HepG2 (cell line): ENCODE measurements at regions not wholly inside any gene's neighbourhood (a gene's known extent, or its start where the extent isn't known, plus 50 kb on each side); places are given as distances from the start of the nearest gene placed in this dataset.

ENCODE experiments used
- AGO1 ChIP-seq: fragments of 200-400 bp; formaldehyde crosslinking; IDR thresholded peaks from 2 replicates; pipeline ENCODE4 v1.6.1; 2017; ENCODE audit warnings: mild to moderate bottlenecking, low read depth, low read length, moderate library complexity; ENCODE audit not compliant: poor library complexity, severe bottlenecking
- FOXC1 ChIP-seq: sonication (generic); formaldehyde crosslinking; IDR thresholded peaks from 2 replicates; pipeline ENCODE4 v1.8.0; 2022; ENCODE audit warnings: mild to moderate bottlenecking, missing genetic modification reagents, borderline replicate concordance
- GTF2F1 ChIP-seq: fragments of 150-350 bp; IDR thresholded peaks from 2 replicates; pipeline ENCODE4 v1.6.1; 2014; ENCODE audit warnings: low read length
- IRF9 ChIP-seq: sonication (generic); formaldehyde crosslinking; IDR thresholded peaks from 2 replicates; pipeline ENCODE4 v1.8.0; 2022; ENCODE audit warnings: missing genetic modification reagents, mild to moderate bottlenecking, borderline replicate concordance
- KLF6 ChIP-seq: IDR thresholded peaks from 2 replicates; pipeline ENCODE4 v1.8.0; 2016; ENCODE audit warnings: missing biosample characterization, missing genetic modification reagents
- MTF1 ChIP-seq: sonication (generic); formaldehyde crosslinking; IDR thresholded peaks from 2 replicates; pipeline ENCODE4 v1.5.0; 2020; ENCODE audit warnings: missing genetic modification reagents
- PHF20 ChIP-seq: sonication (generic); formaldehyde crosslinking; IDR thresholded peaks from 2 replicates; pipeline ENCODE4 v1.5.0; 2020; ENCODE audit warnings: mild to moderate bottlenecking, missing genetic modification reagents
- POLR2G ChIP-seq: fragments of 200-400 bp; formaldehyde crosslinking; IDR thresholded peaks from 2 replicates; pipeline ENCODE4 v1.6.1; 2018; ENCODE audit warnings: mild to moderate bottlenecking, low read depth, low read length, moderate library complexity
- PPARG ChIP-seq: conservative IDR thresholded peaks from 2 replicates; pipeline ENCODE4 v1.6.1; 2016; ENCODE audit warnings: missing biosample characterization, missing genetic modification reagents
- TCF7 ChIP-seq: sonication (generic); IDR thresholded peaks from 2 replicates; pipeline ENCODE4 v1.6.1; 2016; ENCODE audit warnings: antibody characterized with exemption, low read depth
- ZBTB21 ChIP-seq: sonication (generic); formaldehyde crosslinking; IDR thresholded peaks from 2 replicates; pipeline ENCODE4 v1.4.0; 2020; ENCODE audit warnings: missing genetic modification reagents
- ZBTB25 ChIP-seq: IDR thresholded peaks from 2 replicates; pipeline ENCODE4 v1.6.1; 2018; ENCODE audit warnings: missing genetic modification reagents
- ZBTB7B ChIP-seq: sonication (generic); formaldehyde crosslinking; IDR thresholded peaks from 2 replicates; pipeline ENCODE4 v1.4.0; 2020; ENCODE audit warnings: missing genetic modification reagents
- ZFP91 ChIP-seq: sonication (generic); formaldehyde crosslinking; IDR thresholded peaks from 2 replicates; pipeline ENCODE4 v1.9.0; 2022; ENCODE audit warnings: missing genetic modification reagents, mild to moderate bottlenecking, borderline replicate concordance
- ZNF225 ChIP-seq: sonication (generic); formaldehyde crosslinking; IDR thresholded peaks from 2 replicates; pipeline ENCODE4 v1.4.0; 2020; ENCODE audit warnings: mild to moderate bottlenecking, missing genetic modification reagents
- ZNF331 ChIP-seq: sonication (generic); formaldehyde crosslinking; IDR thresholded peaks from 2 replicates; pipeline ENCODE4 v1.4.0; 2020; ENCODE audit warnings: missing genetic modification reagents
- ZNF678 ChIP-seq: sonication (generic); formaldehyde crosslinking; IDR thresholded peaks from 2 replicates; pipeline ENCODE4 v1.4.0; 2020; ENCODE audit warnings: mild to moderate bottlenecking, missing genetic modification reagents
- ZNF737 ChIP-seq: sonication (generic); formaldehyde crosslinking; IDR thresholded peaks from 2 replicates; pipeline ENCODE4 v1.5.0; 2020; ENCODE audit warnings: missing genetic modification reagents, mild to moderate bottlenecking, borderline replicate concordance
- ZNF788 ChIP-seq: sonication (generic); formaldehyde crosslinking; IDR thresholded peaks from 2 replicates; pipeline ENCODE4 v1.5.0; 2020; ENCODE audit warnings: mild to moderate bottlenecking, missing genetic modification reagents, borderline replicate concordance
- TF ChIP-seq, protein P1 (sequence below): sonication (generic); formaldehyde crosslinking; IDR thresholded peaks from 2 replicates; pipeline ENCODE4 v1.8.1; 2023; ENCODE audit warnings: missing genetic modification reagents, inconsistent platforms, borderline replicate concordance
- TF ChIP-seq, protein P2 (sequence below): sonication (generic); formaldehyde crosslinking; IDR thresholded peaks from 2 replicates; pipeline ENCODE4 v1.8.0; 2022; ENCODE audit warnings: mild to moderate bottlenecking, missing genetic modification reagents; ENCODE audit not compliant: insufficient replicate concordance

DNA sequence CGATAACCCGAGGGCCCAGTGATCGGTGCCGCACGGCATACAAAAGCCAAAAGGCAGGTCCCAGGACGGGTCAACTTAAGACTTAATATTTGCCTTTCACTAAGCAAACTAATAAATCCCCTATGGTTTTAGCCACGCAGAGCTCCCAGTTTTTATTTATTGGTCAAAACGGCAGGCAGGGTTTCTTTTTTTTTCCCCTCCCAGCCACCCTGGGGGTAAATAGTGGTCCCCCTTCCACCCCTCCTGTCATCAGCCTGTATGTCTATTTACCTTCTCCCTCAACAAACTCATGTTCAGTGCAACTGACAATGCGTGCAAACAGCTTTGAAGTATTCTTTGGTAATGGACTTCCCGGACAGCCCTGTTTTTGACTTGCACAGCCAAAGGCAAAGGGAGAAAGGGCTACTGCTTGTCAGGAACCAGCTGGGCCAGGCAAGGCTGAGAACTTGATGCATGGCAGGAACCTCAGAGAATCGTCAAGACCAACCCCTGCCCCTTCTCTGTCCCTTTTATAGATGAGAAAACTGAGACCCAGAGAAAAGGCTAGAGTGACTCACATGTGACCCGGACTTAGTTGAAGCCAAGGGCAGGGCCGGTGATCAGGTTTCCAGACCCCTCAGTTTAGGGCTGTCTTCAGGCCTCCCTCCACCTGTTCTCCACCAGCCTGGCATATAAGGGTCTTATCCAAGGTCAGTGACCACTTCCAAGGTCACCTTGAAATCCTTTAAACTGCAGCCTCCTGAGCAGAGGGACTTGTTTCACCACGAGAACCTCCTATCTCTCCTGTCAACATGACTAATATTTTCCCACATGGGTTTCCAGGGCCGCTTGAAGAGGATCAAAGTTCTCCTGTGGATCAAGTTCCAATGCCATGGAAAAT, 279.0 kb downstream of the SOX9 start (continued):
- no peak; the same call in 1 of the 2 replicates for TF ChIP-seq ZNF737 (CRISPR knock-in tag)
- TF ChIP-seq, protein P1, sequence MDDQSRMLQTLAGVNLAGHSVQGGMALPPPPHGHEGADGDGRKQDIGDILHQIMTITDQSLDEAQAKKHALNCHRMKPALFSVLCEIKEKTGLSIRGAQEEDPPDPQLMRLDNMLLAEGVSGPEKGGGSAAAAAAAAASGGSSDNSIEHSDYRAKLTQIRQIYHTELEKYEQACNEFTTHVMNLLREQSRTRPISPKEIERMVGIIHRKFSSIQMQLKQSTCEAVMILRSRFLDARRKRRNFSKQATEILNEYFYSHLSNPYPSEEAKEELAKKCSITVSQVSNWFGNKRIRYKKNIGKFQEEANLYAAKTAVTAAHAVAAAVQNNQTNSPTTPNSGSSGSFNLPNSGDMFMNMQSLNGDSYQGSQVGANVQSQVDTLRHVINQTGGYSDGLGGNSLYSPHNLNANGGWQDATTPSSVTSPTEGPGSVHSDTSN (CRISPR knock-in tag): no peak
- peak; percentile 100 for TF ChIP-seq TCF7
- peak; percentile 96 for TF ChIP-seq ZBTB7B (CRISPR knock-in tag)
- peak; percentile 92 for TF ChIP-seq PPARG (CRISPR knock-in tag)
- no peak for TF ChIP-seq ZNF225
- TF ChIP-seq ZNF788: peak; percentile 79; the same call in 1 of the 2 replicates
- peak; percentile 71 for TF ChIP-seq ZBTB21 (CRISPR knock-in tag)
- TF ChIP-seq MTF1 (CRISPR knock-in tag): no peak
- TF ChIP-seq KLF6: peak; percentile 96
- no peak for TF ChIP-seq ZNF678
- TF ChIP-seq, protein P2, sequence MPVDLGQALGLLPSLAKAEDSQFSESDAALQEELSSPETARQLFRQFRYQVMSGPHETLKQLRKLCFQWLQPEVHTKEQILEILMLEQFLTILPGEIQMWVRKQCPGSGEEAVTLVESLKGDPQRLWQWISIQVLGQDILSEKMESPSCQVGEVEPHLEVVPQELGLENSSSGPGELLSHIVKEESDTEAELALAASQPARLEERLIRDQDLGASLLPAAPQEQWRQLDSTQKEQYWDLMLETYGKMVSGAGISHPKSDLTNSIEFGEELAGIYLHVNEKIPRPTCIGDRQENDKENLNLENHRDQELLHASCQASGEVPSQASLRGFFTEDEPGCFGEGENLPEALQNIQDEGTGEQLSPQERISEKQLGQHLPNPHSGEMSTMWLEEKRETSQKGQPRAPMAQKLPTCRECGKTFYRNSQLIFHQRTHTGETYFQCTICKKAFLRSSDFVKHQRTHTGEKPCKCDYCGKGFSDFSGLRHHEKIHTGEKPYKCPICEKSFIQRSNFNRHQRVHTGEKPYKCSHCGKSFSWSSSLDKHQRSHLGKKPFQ (CRISPR knock-in tag): peak; percentile 78
- 0 out of 2 replicates have a peak, but pooled peaks have one; percentile 29 for TF ChIP-seq GTF2F1
- TF ChIP-seq AGO1: no peak
- TF ChIP-seq POLR2G: peak; percentile 77
- TF ChIP-seq ZFP91 (CRISPR knock-in tag): peak; percentile 80
- TF ChIP-seq FOXC1: no peak
- TF ChIP-seq ZBTB25 (CRISPR knock-in tag): peak; percentile 93
- TF ChIP-seq PHF20: peak; percentile 33; the same call in 1 of the 2 replicates
- TF ChIP-seq ZNF331 (CRISPR knock-in tag): peak; percentile 92; the same call in 1 of the 2 replicates
- peak; percentile 72; the same call in 1 of the 2 replicates for TF ChIP-seq IRF9
